ENCODE measurements at regions not wholly inside any gene's neighbourhood (a gene's known extent, or its start where the extent isn't known, plus 50 kb on each side); places are given as distances from the start of the nearest gene placed in this dataset. TPM values are rescaled to one million over a fixed set of nuclear protein-coding genes. Genes with fewer than 3 reads are reported as not detected.

GRCh38 chr4:107094976-107095375 lies 58.9 kb upstream of the DKK2 start:
- Mint-ChIP-seq H3K36me3 (no peaks in the 10 kb centered on the region), H3K9me3 (peaks cover 3 to 13% (median 6%) of the 10 kb centered on the region in 7 donors), H3K4me3 (no peak overlapping the region), H3K27me3 (ENCODE audit: low read depth in 3 of 3) (peaks cover 0 to 2% (median 2%) of the 10 kb centered on the region in 3 donors), H3K4me1 (no peaks in the 10 kb centered on the region), H3K27ac (no peak overlapping the region)
- H3K9me3 ChIP-seq (replicated peaks in 1 of 2; ENCODE audit: control insufficient read depth in 1 of 2, insufficient read depth in 1 of 2, low read length in 2 of 2): no peaks in the 10 kb centered on the region
- intact Hi-C loops (cut with micrococcal nuclease): no loop called here
- H3K9ac ChIP-seq (ENCODE audit: insufficient read depth, low read length, poor library complexity, severe bottlenecking): no peak overlapping the region
- no CpG with 5 or more reads among the region's 3 CpGs for WGBS (ENCODE audit: insufficient coverage)
- no peaks in the 10 kb centered on the region for H3K36me3 ChIP-seq (replicated peaks in 1 of 2; ENCODE audit: control insufficient read depth in 1 of 2, insufficient read depth in 2 of 2, low read length in 2 of 2)
- H3K4me1 ChIP-seq (ENCODE audit: control insufficient read depth in 1 of 2, insufficient read depth in 2 of 2, low read length in 2 of 2): no peaks in the 10 kb centered on the region
- no peak for TF ChIP-seq CTCF (IDR thresholded peaks at IDR 0.05)
- no peak for DNase-seq
- H3K27ac ChIP-seq (ENCODE audit: low read depth in 1 of 2, low read length in 2 of 2): no peak overlapping the region
- H3K27me3 ChIP-seq (ENCODE audit: control insufficient read depth in 2 of 2, insufficient read depth in 2 of 2, low read length in 2 of 2): no peaks in the 10 kb centered on the region
- no peak overlapping the region for H3K4me3 ChIP-seq (replicated peaks in 1 of 3; ENCODE audit: low read depth in 2 of 3, low read length in 3 of 3)
- no peaks in the 10 kb centered on the region for H4K20me1 ChIP-seq (ENCODE audit: insufficient read depth, low read length)
- H2AFZ ChIP-seq (ENCODE audit: insufficient read depth, low read depth, low read length, poor library complexity, severe bottlenecking): no peak overlapping the region
- no peak overlapping the region for H3K4me2 ChIP-seq (replicated peaks; ENCODE audit: extremely low read depth, low read length, poor library complexity, severe bottlenecking)
- H3K79me2 ChIP-seq (ENCODE audit: insufficient read depth, low read length): no peaks in the 10 kb centered on the region

- H3K4me3 Mint-ChIP-seq: no peak overlapping the region
- Histone ChIP-seq H3K4me2 (replicated peaks; ENCODE audit: extremely low read depth, low read length, poor library complexity, severe bottlenecking) (no peak overlapping the region), H3K4me3 (replicated peaks in 1 of 3; ENCODE audit: low read depth in 2 of 3, low read length in 3 of 3) (no peak overlapping the region), H3K36me3 (replicated peaks in 1 of 2; ENCODE audit: control insufficient read depth in 1 of 2, insufficient read depth in 2 of 2, low read length in 2 of 2) (no peaks in the 10 kb centered on the region), H3K27ac (ENCODE audit: low read depth in 1 of 2, low read length in 2 of 2) (no peak overlapping the region), H4K20me1 (ENCODE audit: insufficient read depth, low read length) (no peaks in the 10 kb centered on the region), H3K27me3 (ENCODE audit: control insufficient read depth in 2 of 2, insufficient read depth in 2 of 2, low read length in 2 of 2) (no peaks in the 10 kb centered on the region), H3K9ac (ENCODE audit: insufficient read depth, low read length, poor library complexity, severe bottlenecking) (no peak overlapping the region), H3K9me3 (replicated peaks in 1 of 2; ENCODE audit: control insufficient read depth in 1 of 2, insufficient read depth in 1 of 2, low read length in 2 of 2) (no peaks in the 10 kb centered on the region), H3K4me1 (ENCODE audit: control insufficient read depth in 1 of 2, insufficient read depth in 2 of 2, low read length in 2 of 2) (no peaks in the 10 kb centered on the region), H3K79me2 (ENCODE audit: insufficient read depth, low read length) (no peaks in the 10 kb centered on the region), H2AFZ (ENCODE audit: insufficient read depth, low read depth, low read length, poor library complexity, severe bottlenecking) (no peak overlapping the region)
- DNase-seq: no peak
- H3K27me3 Mint-ChIP-seq (ENCODE audit: low read depth in 3 of 3): peaks cover 0 to 2% (median 2%) of the 10 kb centered on the region in 3 donors
- intact Hi-C loops (cut with micrococcal nuclease): no loop called here
- H3K36me3 Mint-ChIP-seq: no peaks in the 10 kb centered on the region
- 91% methylated on average over 2 of the region's 2 CpGs for WGBS (ENCODE audit: insufficient coverage)
- TF ChIP-seq CTCF (IDR thresholded peaks at IDR 0.05): no peak
- no peak overlapping the region for H3K27ac Mint-ChIP-seq
- H3K4me1 Mint-ChIP-seq: no peaks in the 10 kb centered on the region
- peaks cover 1 to 13% (median 6%) of the 10 kb centered on the region in 7 donors for H3K9me3 Mint-ChIP-seq
Measured at GRCh38 chr4:107094332-107094731, 58.2 kb upstream of the DKK2 start.

Small RNA genes lying in the stretch of these regions (small RNA-seq; reads per million reads assigned to genes)
- not detected for gene RNU6-551P (ENCODE audit: insufficient read length, low read depth)
